ENCODE measurements at regions not wholly inside any gene's neighbourhood (a gene's known extent, or its start where the extent isn't known, plus 50 kb on each side); places are given as distances from the start of the nearest gene placed in this dataset.

DNA sequence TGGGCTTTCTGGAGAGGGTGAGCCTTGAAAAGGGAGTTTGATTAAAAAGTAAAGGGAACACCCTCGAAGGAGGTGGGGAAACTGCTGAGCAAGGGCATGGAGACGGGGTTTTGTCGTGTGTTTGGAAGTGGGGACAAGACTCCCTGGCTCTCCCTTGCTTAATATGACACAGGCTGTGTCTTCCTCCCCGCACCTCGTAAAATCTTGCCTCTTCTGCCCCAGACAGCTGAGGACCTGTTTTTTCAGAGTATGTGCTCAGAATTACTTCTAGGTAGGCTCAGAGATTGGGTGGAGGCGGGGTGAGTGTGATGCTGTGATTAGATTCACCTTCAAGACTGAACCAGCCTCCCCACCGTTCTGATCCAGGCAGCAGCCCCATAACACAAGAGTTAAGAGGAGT, 244.4 kb upstream of the TLE3 start:
- Histone ChIP-seq H3K4me2 (ENCODE audit: low read depth, low read length) (no peak overlapping the region), H2BK120ac (ENCODE audit: low read depth, low read length) (no peak overlapping the region), H3K4me1 (ENCODE audit: control insufficient read depth, insufficient read depth, low read length) (no peaks in the 10 kb centered on the region), H3K18ac (ENCODE audit: low read depth, low read length) (no peak overlapping the region), H3K4me3 (ENCODE audit: insufficient read depth, low read depth, low read length) (no peak overlapping the region), H3K56ac (ENCODE audit: extremely low read depth, insufficient read depth, low read length) (no peak overlapping the region), H2AFZ (replicated peaks; ENCODE audit: low read length, poor library complexity) (no peak overlapping the region), H3K9me3 (ENCODE audit: control insufficient read depth, insufficient read depth, low read length) (no peaks in the 10 kb centered on the region), H2AK5ac (ENCODE audit: low read depth, low read length) (no peak overlapping the region), H3K27me3 (ENCODE audit: control insufficient read depth, insufficient read depth, low read length) (peaks cover 36% of the 10 kb centered on the region), H4K8ac (ENCODE audit: low read depth in 2 of 2, low read length in 2 of 2) (no peak overlapping the region), H2BK20ac (ENCODE audit: low read depth, low read length) (no peak overlapping the region), H3K36me3 (ENCODE audit: control insufficient read depth, insufficient read depth, low read length) (no peaks in the 10 kb centered on the region), H4K91ac (ENCODE audit: insufficient read depth, low read depth, low read length) (no peak overlapping the region), H2BK15ac (ENCODE audit: low read depth, low read length) (no peak overlapping the region), H3K14ac (replicated peaks; ENCODE audit: low read depth, low read length) (no peak overlapping the region), H2BK5ac (ENCODE audit: low read depth, low read length, poor library complexity, severe bottlenecking) (no peak overlapping the region), H3K9me1 (ENCODE audit: insufficient read depth, low read length) (no peaks in the 10 kb centered on the region; the same call in 1 of the 2 replicates), H3K4ac (ENCODE audit: low read depth, low read length) (no peak overlapping the region), H3K9ac (ENCODE audit: low read depth, low read length) (no peak overlapping the region), H3K23ac (ENCODE audit: low read depth, low read length) (no peak overlapping the region), H4K20me1 (ENCODE audit: insufficient read depth, low read length) (no peaks in the 10 kb centered on the region), H3K79me1 (ENCODE audit: low read depth in 1 of 2, low read length in 2 of 2) (no peaks in the 10 kb centered on the region), H2AK9ac (replicated peaks; ENCODE audit: low read depth, low read length, poor library complexity) (no peak overlapping the region), H4K5ac (ENCODE audit: low read depth, low read length) (no peak overlapping the region), H3K27ac (ENCODE audit: insufficient read depth, low read length) (no peak overlapping the region)
- in situ Hi-C loops (cut with MboI; ENCODE audit: low sequenced_read_pairs), result no loop called here
- dilution Hi-C loops (cut with HindIII; ENCODE audit: low sequenced_read_pairs, unreplicated experiment), result no loop called here
- no peak for ATAC-seq (ENCODE audit: low read depth)
- TF ChIP-seq FOS (IDR thresholded peaks at IDR 0.05; ENCODE audit: low read depth, low read length) (no peak), POLR2A (IDR thresholded peaks at IDR 0.05; ENCODE audit: low read depth, low read length) (no peak), NFE2L2 (IDR thresholded peaks at IDR 0.05; ENCODE audit: low read depth, low read length) (no peak), RFX5 (IDR thresholded peaks at IDR 0.05; ENCODE audit: low read depth, low read length) (no peak), MAZ (IDR thresholded peaks at IDR 0.05; ENCODE audit: borderline replicate concordance, low read depth, low read length) (no peak), RCOR1 (IDR thresholded peaks at IDR 0.05; ENCODE audit: insufficient replicate concordance, low read length) (no peak), RAD21 (IDR thresholded peaks at IDR 0.05; ENCODE audit: low read length) (no peak)
- TF ChIP-seq, protein P1, sequence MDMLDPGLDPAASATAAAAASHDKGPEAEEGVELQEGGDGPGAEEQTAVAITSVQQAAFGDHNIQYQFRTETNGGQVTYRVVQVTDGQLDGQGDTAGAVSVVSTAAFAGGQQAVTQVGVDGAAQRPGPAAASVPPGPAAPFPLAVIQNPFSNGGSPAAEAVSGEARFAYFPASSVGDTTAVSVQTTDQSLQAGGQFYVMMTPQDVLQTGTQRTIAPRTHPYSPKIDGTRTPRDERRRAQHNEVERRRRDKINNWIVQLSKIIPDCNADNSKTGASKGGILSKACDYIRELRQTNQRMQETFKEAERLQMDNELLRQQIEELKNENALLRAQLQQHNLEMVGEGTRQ (IDR thresholded peaks at IDR 0.05; ENCODE audit: low read depth, low read length), result no peak
- intact Hi-C loops (cut with micrococcal nuclease), result no loop called here
- ChIA-PET POLR2A (ENCODE audit: unreplicated experiment) (no interaction called here), CTCF (no interaction called here)
- DNase-seq, result no peak
- BruUV-seq (replicated peaks), result no TSS peak
- no CpG with 5 or more reads among the region's 7 CpGs for WGBS, 2 experiments (ENCODE audit: extremely low coverage in 2 of 2, insufficient read length in 1 of 2)
